HG02798 (cell line): ENCODE measurements at regions not wholly inside any gene's neighbourhood (a gene's known extent, or its start where the extent isn't known, plus 50 kb on each side); places are given as distances from the start of the nearest gene placed in this dataset.

ENCODE experiments used
- ATAC-seq: cut with Tn5 transposase; IDR thresholded peaks from one replicate; pipeline ENCODE4 v1.9.1; 2021; ENCODE audit warnings: mild to moderate bottlenecking; ENCODE audit not compliant: unreplicated experiment, poor library complexity

DNA sequence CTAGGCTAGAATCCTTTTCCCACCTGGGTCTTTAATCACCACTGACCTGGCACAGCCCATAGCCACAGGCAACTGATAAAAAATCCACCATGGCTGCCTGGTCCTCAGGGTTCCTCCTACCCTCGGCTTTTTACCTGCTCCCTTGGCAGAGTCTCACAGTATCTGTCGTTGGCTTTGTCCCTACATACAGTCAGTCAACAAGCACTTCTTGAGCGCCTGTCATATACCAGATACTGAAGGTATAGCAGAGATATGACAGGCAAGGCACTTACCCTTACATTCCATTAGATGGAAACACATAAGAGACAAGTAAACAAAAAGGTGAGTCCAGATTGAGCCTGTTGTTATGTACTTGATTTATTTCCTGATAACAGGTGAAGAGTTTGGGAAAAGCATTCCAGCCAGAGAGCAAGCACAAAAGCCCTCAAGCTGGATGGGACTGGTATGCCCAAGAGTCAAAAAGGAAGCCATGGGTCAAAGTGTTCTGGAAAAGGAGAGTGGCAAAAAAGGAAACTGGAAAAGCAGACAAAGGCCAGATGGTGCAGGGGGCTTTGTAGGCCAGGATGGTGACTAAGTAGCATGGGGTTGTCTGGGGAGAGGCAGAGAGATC is 247.0 kb downstream of the CHD9NB start:
- ATAC-seq = no peak

DNA sequence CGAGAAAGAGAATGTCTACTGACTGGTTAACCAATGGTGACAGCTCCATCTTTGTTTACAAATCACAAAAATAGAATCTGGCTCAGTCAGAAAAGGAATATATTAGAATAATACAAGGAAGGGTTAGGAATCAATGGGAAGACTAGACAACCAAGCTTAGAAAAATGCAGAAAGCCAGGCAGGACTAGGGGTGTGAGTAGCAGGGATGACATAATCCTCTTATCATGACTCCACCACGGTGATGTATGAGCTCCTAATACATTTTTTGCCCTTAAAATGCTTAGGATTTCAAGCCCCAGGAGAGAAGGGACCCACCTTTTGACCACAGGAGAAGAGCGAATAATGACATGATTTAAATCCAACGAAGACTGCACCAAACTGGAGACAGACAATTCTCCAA is 252.3 kb downstream of the CHD9NB start:
- ATAC-seq = no peak

DNA sequence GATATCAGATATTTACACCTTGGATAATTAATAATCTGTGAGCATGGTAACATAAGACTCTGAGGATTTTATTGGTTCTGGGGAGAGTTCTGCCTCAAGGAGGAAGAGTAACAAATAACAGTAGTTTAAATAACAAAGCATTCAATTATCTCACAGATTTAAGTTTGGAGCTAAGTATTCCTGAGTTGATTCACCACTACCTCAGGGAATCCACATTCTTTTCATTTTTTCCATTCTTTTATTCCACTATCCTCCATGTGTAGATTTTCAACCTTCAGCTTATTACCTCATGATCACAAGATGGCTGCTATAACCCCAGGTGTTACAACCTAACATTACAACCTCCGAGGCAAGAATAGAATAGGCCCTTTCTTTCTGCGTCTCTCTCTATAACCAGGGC is 252.2 kb upstream of the TOX3 start:
- ATAC-seq = no peak

DNA sequence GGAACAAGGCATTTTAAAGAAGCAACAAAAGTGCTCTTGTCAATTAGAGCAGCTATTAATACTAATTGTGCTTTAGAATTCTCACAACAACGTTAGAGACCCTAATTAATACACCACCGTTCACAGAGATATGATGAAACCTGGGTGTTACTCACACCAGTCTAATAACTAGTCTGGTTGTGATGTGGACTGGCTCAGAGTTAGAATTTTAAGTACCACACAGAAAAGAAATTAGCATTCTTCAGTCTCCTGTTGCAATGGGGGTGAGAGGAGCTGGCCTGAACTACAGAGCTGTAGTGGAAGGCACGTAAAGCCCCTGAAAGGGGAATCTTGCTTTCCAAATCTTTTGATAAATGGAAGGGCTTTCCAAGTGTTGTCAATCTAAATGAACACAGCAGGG is 240.8 kb upstream of the TOX3 start:
- ATAC-seq = no peak

DNA sequence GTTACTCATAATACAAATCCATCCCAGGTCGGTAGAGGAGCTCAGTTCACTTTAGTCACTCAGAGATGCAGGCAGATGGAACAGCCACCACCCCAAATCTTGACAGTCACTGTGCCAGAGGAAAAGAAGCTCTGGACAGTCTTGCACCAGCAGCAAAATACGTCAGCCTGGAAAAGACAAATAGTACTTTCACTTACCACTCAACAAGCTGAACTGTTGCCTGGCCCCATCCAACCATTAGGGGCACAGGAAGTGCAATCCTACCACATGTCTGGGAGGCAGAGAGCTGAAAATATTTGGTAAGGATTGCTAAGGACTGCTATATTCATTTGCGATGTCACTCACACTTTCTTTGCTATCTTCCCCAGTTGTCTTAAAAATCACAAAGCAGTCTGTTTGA is 239.1 kb upstream of the TOX3 start:
- no peak for ATAC-seq

DNA sequence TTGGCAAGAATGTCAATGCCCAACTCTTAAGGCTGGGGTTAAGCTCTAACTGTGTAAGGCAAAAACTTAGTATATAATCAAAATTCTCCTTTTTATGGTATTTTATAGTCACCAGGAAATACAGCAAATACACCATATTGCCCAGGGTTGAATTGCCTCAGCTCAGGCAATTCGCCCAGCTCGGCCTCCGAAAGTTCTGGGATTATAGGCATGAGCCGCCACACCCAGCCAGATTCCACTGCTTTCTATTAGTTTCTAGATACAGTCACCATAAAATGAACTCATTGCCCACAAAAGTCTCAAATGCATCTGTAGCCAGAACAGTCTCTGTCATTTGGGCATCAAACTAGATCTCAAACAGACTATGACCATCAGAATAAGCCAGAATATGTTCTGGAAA is 238.7 kb upstream of the TOX3 start:
- ATAC-seq = no peak

DNA sequence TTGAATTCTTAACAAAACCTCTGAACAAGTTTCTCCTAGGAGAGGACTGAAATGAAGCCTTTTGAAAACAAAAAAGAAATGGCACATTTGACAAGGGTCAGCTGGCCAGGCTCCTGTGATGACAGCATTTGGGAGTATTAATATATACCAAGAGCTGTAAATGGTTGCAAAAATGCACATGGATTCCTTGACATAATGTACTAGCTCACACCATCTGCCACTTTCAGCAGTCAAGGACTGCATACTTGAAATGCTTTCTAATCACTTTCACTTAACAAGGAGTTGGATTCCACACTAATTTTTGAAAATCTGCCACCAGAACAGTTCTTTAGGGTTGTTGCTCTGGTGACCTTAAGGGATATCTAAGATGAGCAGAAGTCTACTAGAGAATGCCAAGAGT is 236.7 kb upstream of the TOX3 start:
- ATAC-seq = no peak

DNA sequence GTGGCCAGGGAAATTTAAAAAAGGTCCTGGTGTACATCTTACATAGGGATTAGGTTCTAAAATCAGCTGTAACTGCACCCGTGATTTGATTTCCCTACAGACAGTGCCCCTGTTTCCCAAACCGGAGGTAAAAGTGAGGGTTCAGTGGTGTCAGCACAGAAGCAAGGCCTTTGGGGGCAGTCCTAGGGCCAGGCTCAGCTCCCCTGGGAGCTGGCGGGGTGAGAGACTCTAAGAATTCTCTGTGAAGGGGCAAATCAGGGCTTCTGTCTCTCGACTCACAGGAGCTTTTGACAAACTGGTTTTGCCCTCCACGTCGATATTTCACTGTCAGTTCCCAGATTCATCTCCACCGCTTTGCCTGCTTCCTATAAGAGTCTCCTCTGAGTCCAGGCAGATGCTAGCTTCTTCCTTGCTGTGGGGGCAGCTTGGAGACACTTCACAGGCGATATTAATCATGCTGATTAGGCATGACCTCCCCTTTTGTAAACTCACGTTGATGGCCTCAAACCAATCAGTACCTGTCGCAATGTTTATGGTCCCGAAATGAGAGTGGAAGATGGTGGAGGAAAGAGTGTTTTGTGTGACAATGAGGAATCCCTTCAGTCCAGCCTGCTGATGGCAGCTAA is 234.2 kb upstream of the TOX3 start:
- ATAC-seq = no peak

DNA sequence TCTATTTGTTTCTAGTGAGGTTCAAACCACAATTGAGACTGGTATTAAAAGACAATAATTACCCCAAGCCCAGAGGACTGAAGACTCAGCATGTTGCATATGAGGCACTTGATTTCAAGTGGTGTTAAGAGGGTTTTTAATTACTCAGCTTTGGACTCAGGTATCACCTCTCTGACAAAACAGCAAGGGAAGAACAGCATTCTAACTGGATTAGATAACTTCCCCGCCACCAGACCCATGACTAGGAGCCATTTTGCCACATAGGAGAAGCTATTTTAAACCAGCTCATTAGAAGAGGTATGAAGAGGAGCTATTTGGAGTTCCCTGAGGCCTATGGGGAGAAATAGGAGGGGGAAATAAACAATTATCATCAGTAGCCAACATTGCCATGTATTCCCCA is 226.1 kb upstream of the TOX3 start:
- ATAC-seq = no peak

DNA sequence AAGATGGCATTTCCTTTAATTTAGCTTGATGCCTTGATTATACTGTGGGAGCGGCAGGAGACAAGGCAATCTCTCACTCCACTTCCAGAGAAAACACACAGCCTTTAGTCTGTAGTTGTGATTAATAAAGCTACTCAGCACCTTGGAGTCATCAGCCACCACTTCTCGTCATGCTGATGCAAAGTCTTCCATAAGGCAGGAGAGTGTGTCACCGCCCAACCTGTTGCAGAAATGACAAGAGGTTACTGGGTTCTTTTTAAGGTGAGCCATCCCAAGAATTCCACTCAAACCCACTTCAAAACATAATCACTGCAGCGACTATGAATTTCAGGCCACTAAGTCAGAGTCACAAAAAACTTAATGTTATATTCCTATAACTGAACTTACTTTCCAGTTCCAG is 223.9 kb upstream of the TOX3 start:
- no peak for ATAC-seq

DNA sequence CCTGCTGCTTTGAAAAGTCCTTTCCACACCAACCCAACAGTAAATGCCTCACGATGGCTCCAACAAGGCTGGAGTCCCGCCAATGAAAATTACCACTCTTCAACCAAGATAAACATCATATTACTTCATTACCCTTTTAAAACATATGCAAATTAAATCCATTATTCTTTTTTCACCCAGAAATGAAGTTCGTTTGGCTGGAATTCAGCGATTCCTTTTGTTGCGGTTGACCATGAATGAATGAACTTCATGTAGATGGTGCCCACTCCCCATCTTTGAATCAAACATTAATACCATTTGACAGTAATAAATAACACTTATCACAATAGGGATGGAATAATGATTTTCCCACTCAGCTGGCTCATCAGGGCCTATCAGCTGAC is 211.5 kb upstream of the TOX3 start:
- no peak for ATAC-seq

DNA sequence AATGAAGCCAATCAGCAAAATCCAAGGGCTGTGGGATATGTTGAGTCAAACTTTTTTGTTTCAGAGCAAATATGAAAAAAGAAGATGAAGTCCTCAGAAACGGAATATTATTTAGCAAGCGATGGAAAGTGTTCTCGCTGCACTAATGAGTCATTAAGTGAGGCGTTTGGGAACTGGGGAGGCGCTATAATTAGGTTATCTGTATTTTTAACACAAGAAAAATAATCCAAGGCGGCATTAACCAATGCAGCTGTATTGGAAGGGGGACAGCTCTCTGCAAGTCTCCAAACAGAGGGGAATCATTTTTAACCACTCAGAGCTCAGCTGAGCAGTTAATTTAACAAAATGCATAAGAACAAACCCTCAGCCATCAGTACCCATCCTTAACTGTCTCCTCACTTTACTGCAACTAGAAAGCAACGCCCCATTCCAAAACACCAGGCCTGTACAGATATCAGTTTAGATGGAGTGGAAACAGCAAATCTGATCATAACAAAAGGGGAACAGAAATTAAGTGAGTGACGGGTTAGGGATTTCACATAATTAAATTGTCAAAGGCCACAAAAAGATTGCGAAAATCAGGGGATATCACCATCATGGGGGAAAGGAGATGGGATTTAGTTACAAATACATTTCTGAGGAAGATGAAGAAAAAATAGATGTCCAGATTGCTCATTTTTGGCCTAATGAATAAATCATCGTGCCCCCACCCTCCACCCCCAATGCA is 211.0 kb upstream of the TOX3 start:
- no peak for ATAC-seq

DNA sequence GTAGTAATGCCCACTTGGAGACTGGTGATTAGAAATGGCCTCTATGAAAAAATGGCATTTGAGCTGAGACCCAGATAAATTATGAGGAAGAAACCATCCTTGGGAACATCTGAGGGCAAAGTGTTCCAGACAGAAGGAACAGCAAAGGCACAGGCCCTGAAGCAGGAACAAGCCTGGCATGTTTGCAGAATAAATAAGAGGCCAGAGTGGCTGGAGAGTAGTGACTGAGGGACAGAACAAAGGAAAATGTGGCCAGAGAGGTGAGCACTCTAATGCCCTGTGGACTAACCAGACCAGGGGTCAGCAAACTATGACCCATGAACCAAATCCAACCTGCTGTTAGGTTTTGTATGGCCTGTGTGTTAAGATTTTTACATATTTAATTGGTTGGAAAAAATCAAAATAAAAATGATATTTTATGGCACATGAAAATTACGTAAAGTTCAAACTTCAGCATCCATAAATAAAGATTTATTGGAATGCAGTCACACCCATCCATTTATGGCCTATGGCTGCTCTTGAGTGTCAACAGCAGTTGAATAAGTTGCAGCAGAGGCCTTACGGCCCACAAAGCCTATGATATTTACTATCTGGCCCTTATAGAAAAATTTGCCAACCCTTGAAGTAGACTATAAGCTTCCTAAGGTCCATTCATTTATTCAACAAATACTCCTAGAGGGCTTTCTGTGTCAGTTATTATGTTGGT is 210.0 kb upstream of the TOX3 start:
- ATAC-seq = no peak

DNA sequence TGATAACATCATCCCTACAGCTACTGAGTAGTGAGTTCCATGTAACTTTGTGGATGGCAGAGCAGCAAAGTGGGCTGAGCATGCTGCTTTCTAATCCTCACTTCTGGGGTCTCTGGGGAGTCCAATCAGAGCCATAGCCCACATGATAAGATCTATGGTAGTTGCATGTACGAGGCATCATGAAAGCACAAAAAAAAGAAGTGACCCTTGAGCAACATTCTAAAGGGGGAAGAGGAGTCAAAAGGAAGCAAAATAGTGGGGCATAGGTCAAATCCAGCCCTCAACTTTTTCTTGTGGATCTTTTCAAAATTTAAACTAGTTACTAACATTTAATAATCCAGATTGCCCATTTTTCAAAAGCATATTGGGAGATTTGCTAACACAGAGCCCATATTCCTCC is 208.5 kb upstream of the TOX3 start:
- ATAC-seq = no peak

DNA sequence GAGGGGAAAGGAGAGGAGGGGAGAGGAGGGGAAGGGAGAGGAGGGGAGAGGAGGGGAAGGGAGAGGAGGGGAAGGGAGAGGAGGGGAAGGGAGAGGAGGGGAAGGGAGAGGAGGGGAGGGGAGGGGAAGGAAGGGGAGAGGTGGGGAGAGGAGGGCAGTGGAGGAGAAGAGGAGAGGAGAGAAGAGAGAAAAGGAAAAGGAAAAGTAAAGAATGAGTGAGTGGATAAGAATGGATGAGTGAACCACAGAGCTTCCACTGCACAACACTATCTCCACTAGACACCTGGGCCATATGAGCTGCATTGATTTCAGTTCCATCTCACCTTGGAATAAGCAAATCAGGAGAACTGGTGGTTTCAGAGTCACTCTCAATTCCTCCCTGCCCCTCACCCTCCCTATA is 204.1 kb upstream of the TOX3 start:
- ATAC-seq = no peak

DNA sequence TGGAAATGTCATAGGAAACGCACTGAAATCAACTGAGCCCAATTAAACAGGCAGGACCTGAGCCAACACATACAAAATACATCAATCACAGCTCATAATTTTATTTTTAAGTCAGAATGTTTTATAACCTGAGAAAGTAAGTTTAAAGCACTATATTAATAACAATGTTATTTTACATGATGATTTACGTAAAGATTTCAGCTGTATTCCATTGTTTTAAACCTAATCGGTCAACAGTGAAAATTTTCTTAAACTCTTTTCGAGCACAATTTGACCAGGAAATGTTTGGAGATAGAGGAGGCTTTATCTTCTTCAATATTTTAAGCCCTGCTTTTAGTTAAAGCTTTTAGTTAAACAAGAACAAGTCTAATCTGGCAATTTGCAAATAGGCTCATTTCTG is 201.8 kb upstream of the TOX3 start:
- no peak for ATAC-seq

DNA sequence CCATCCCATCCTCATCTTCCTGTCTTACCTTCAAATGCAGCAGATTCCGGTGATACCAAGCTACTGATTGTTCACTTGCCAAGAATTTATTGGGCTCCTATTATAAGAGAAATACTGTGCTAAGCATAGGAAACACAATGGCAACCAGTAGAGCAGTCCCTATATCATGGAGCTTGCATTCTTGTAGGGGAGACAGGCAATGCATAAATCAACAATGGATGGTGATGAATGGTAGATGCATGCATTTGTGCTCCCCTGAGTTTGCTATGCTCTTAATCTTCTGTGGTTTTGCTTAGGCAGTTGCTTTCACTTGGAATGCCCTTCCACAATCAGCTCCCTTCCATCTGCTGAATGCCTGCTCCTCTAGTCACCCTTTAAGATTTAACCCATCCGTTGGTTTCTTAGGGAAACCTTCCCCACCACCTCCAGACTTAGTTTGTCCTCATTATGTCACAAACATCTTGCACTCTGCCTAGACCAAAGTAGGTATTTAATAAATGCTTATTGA is 200.2 kb upstream of the TOX3 start:
- ATAC-seq = no peak

DNA sequence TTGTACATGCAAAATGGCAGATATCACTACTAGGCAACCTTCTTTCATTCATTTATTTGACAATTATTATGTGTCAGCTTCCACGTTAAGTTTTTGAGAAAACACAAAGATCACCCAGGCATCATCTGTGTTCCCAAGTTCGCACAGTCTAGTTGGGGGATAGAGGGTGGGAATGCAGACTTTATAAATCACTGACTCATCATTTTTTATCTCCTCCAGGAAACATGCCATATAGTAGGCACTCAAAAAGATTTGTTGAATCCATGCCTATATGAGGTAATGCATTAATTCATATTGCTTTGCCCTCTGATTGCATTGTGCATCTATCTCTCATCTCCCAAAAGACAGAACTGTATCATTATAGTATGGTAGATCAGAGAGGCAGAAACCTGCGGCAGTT is 196.8 kb upstream of the TOX3 start:
- no peak for ATAC-seq

DNA sequence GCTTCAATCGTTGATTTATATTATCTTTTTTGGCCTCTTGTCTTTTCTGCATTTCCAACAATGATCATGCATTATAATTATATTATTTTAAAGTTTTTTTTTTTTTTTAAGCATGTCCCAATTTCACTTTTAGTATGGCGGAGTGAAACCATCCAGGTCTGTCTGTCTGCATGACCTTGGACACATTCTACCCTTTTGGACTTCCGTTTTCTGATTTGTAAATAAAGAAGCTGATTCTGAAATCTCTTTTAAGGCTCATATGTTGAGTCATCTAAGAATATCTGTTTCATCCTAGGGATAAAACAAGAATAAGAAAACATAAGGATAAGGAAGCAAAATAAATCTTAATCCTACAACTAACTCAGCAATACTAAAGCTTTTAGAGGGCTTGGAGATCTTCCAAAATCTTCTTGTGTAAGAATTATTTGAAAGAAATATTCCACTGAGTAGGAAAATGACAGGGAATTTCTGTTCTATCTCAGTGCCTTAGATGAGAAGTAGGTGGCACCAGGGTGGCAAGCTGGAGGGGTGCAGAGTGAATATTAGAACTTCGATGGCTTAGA is 195.7 kb upstream of the TOX3 start:
- ATAC-seq = no peak

DNA sequence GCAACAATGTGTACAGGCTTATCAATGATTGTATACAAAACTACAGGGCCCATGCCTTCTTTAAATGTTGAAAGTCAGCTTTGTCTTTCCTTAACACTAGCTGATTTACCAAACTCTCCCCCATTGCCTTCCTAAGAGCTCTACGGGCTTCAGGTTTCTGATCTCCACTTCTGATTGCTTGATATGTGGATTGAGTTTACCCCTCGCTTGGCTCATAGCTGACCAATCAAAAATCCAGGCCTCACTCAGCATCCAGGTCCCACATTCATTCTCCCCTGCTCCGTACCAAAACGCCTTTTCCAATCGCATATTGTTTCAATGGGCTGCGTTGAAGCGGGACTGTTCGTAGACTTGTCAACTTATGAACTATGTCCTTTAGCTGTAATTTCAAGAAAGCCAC is 195.1 kb upstream of the TOX3 start:
- no peak for ATAC-seq

DNA sequence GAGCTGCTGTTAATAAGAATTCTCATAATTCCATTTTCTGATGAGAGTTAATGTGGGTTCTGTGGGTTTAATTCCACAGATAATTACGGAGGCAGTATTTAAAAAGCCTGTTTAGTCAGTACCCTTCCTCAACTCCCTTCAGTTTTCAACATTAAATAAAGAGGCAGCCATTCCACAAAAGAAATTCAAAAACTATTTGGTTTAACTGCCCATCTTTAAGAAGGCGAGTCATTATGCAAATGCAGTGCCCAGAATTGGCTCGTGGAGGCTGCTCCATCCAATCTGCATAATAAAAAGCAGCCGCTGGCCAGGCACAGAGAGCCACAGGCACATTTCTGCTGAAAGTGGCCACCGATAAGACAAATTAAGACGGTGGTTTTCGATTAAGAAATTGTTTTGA is 194.4 kb upstream of the TOX3 start:
- no peak for ATAC-seq
